GM21526 (cell line): ENCODE measurements at regions not wholly inside any gene's neighbourhood (a gene's known extent, or its start where the extent isn't known, plus 50 kb on each side); places are given as distances from the start of the nearest gene placed in this dataset.
"Not testable (repeated sequence)": the region's sequence is repeated elsewhere in the genome, so short reads cannot be mapped to it uniquely, and the experiment has no call there.

Source experiments
- ATAC-seq: cut with Tn5 transposase; IDR thresholded peaks from one replicate; pipeline ENCODE4 v1.9.1; 2021; ENCODE audit warnings: moderate library complexity; ENCODE audit not compliant: unreplicated experiment, low FRiP score

GRCh38 chr13:91248249-91248648 lies 99.2 kb upstream of the MIR17HG start:
- ATAC-seq = no peak

GRCh38 chr13:91249370-91249769 lies 98.1 kb upstream of the MIR17HG start:
- no peak for ATAC-seq

GRCh38 chr13:91249861-91250260 lies 97.6 kb upstream of the MIR17HG start:
- no peak for ATAC-seq

- not testable (repeated sequence) for ATAC-seq
Observed at GRCh38 chr13:91251573-91251972, 95.9 kb upstream of the MIR17HG start.

GRCh38 chr13:91264484-91264883 lies 83.0 kb upstream of the MIR17HG start:
- ATAC-seq = no peak

- no peak for ATAC-seq
Observed at GRCh38 chr13:91269237-91269636, 78.2 kb upstream of the MIR17HG start.

GRCh38 chr13:91270031-91270430 lies 77.5 kb upstream of the MIR17HG start:
- no peak for ATAC-seq

- ATAC-seq = no peak
Observed at GRCh38 chr13:91272235-91272777, 75.2 kb upstream of the MIR17HG start.

GRCh38 chr13:91273675-91274074 lies 73.8 kb upstream of the MIR17HG start:
- ATAC-seq = no peak

- no peak for ATAC-seq
Observed at GRCh38 chr13:91277013-91277676, 70.3 kb upstream of the MIR17HG start.

- ATAC-seq = no peak
Observed at GRCh38 chr13:91278291-91278690, 69.2 kb upstream of the MIR17HG start.

- ATAC-seq = no peak
Observed at GRCh38 chr13:91278888-91279287, 68.6 kb upstream of the MIR17HG start.

- ATAC-seq = no peak
Observed at GRCh38 chr13:91280801-91281200, 66.7 kb upstream of the MIR17HG start.

- ATAC-seq = no peak
Observed at GRCh38 chr13:91284335-91284734, 63.2 kb upstream of the MIR17HG start.

- ATAC-seq = no peak
Observed at GRCh38 chr13:91286317-91286716, 61.2 kb upstream of the MIR17HG start.

GRCh38 chr13:91291078-91291477 lies 56.4 kb upstream of the MIR17HG start:
- ATAC-seq = no peak

- no peak for ATAC-seq
Observed at GRCh38 chr13:91292630-91293221, 54.8 kb upstream of the MIR17HG start.

- no peak for ATAC-seq
Observed at GRCh38 chr13:91295712-91296410, 51.6 kb upstream of the MIR17HG start.

GRCh38 chr13:91297503-91297902 lies 50.0 kb upstream of the MIR17HG start:
- no peak for ATAC-seq
